Suppressor macrophage treated with lipopolysaccharide for 4 hours (primary cell): ENCODE measurements at regions not wholly inside any gene's neighbourhood (a gene's known extent, or its start where the extent isn't known, plus 50 kb on each side); places are given as distances from the start of the nearest gene placed in this dataset.

ENCODE experiments used
- DNase-seq: peaks from one replicate; pipeline ENCODE4 v3.0.0-alpha.2; 2020

GRCh38 chr10:28783087-28783486 lies 105.8 kb downstream of the BAMBI start:
- no peak for DNase-seq

- DNase-seq = no peak
These were observed 107.7 kb downstream of the BAMBI start for GRCh38 chr10:28785018-28785417.

GRCh38 chr10:28788252-28788651 lies 110.9 kb downstream of the BAMBI start:
- no peak for DNase-seq

GRCh38 chr10:28788762-28789161 lies 111.4 kb downstream of the BAMBI start:
- no peak for DNase-seq

GRCh38 chr10:28790146-28790545 lies 112.8 kb downstream of the BAMBI start:
- no peak for DNase-seq

GRCh38 chr10:28793482-28793881 lies 116.2 kb downstream of the BAMBI start:
- no peak for DNase-seq

- no peak for DNase-seq
These were observed 117.7 kb downstream of the BAMBI start for GRCh38 chr10:28794986-28795385.

- no peak for DNase-seq
These were observed 119.5 kb downstream of the BAMBI start for GRCh38 chr10:28796606-28797512.

- DNase-seq = no peak
These were observed 120.6 kb downstream of the BAMBI start for GRCh38 chr10:28797904-28798371.

GRCh38 chr10:28798428-28798955 lies 121.2 kb downstream of the BAMBI start:
- DNase-seq = no peak

- no peak for DNase-seq
These were observed 121.6 kb downstream of the BAMBI start for GRCh38 chr10:28798964-28799363.

- no peak for DNase-seq
These were observed 122.8 kb downstream of the BAMBI start for GRCh38 chr10:28800144-28800543.

GRCh38 chr10:28801247-28801646 lies 123.9 kb downstream of the BAMBI start:
- no peak for DNase-seq

GRCh38 chr10:28801869-28802268 lies 124.5 kb downstream of the BAMBI start:
- no peak for DNase-seq

- no peak for DNase-seq
These were observed 128.1 kb downstream of the BAMBI start for GRCh38 chr10:28805390-28805789.

GRCh38 chr10:28806488-28806941 lies 129.2 kb downstream of the BAMBI start:
- DNase-seq = no peak

- DNase-seq = no peak
These were observed 129.8 kb downstream of the BAMBI start for GRCh38 chr10:28806951-28807759.

- DNase-seq = no peak
These were observed 130.7 kb downstream of the BAMBI start for GRCh38 chr10:28807760-28808613.

GRCh38 chr10:28808693-28809092 lies 131.4 kb downstream of the BAMBI start:
- DNase-seq = no peak

GRCh38 chr10:28810057-28810870 lies 132.9 kb downstream of the BAMBI start:
- peak; percentile 9 for DNase-seq

GRCh38 chr10:28811639-28812349 lies 134.5 kb downstream of the BAMBI start:
- no peak for DNase-seq
